Endothelial cell of umbilical vein (primary cell): ENCODE measurements at regions not wholly inside any gene's neighbourhood (a gene's known extent, or its start where the extent isn't known, plus 50 kb on each side); places are given as distances from the start of the nearest gene placed in this dataset.
A peak's percentile ranks its signal among the peaks of the same experiment; 100 is the strongest.

ENCODE experiments used
- BruUV-seq: library from RNA; stranded (reverse); fragments of 400-500 nt; replicated peaks from 2 replicates; lab custom pipeline; 2021; lab: Mats Ljungman, UMichigan
- CTCF ChIA-PET: fragments of 300-600, 350-600 bp; sonication (Branson Sonifier 250); formaldehyde crosslinking; loops from one replicate; lab custom pipeline; 2021; ENCODE audit warnings: antibody characterized with exemption, inconsistent platforms; lab: Charles Lee
- POLR2A ChIA-PET: fragments of 300-600, 350-600 bp; sonication (Branson Sonifier 250); formaldehyde crosslinking; loops from one replicate; lab custom pipeline; 2021; ENCODE audit warnings: antibody characterized with exemption, inconsistent platforms; lab: Charles Lee
- DNase-seq: peaks from one replicate; pipeline ENCODE4 v3.0.0-alpha.2; 2011; ENCODE audit warnings: low read depth, low spot score
- FAIRE-seq: peaks from 2 replicates; lab custom pipeline; 2011; peaks lifted over from hg19 to GRCh38; lab: Jason Lieb, UNC
- H2AFZ ChIP-seq: 2 replicates; pipeline ENCODE4 v1.6.0; 2012; ENCODE audit warnings: low read depth, low read length, control low read depth, inconsistent platforms
- H3K27ac ChIP-seq: 2 replicates; pipeline ENCODE4 v1.5.1; 2011; ENCODE audit warnings: low read depth, mild to moderate bottlenecking, control low read depth, low read length, moderate library complexity; ENCODE audit not compliant: insufficient read depth
- H3K27me3 ChIP-seq, 2 experiments: 2 replicates each; pipeline versions ENCODE4 v1.6.0 to v1.6.1; 2011; ENCODE audit warnings: low read length in 2 of 2, mixed read lengths in 1 of 2; ENCODE audit not compliant: control insufficient read depth in 2 of 2, insufficient read depth in 2 of 2
- H3K36me3 ChIP-seq, 2 experiments: 2 replicates in 1 of 2; 3 replicates in 1 of 2; pipeline ENCODE4 v1.5.1; 2011; ENCODE audit warnings: low read length in 2 of 2, mild to moderate bottlenecking in 1 of 2, moderate library complexity in 1 of 2; ENCODE audit not compliant: control insufficient read depth in 2 of 2, insufficient read depth in 2 of 2; ENCODE audit errors: extremely low read depth in 1 of 2
- H3K4me1 ChIP-seq: 3 replicates; pipeline ENCODE4 v1.5.1; 2011; ENCODE audit warnings: mild to moderate bottlenecking, low read length; ENCODE audit not compliant: control insufficient read depth, insufficient read depth; ENCODE audit errors: extremely low read depth
- H3K4me2 ChIP-seq: 2 replicates; pipeline ENCODE4 v1.6.1; 2011; ENCODE audit warnings: low read length, control low read depth, mixed read lengths; ENCODE audit not compliant: insufficient read depth
- H3K4me3 ChIP-seq, 3 experiments: fragments of 200-600 bp in 1 of 3; sonication (generic), shearing (Covaris generic) in 1 of 3; replicated peaks in 1 of 3; 2 replicates each; pipeline ENCODE4 v1.5.1; 2011 to 2016; ENCODE audit warnings: control low read depth in 3 of 3, low read length in 3 of 3, mild to moderate bottlenecking in 2 of 3, inconsistent platforms in 1 of 3, low read depth in 1 of 3, moderate library complexity in 1 of 3; ENCODE audit not compliant: insufficient read depth in 1 of 3
- H3K79me2 ChIP-seq: 2 replicates; pipeline ENCODE4 v1.6.0; 2012; ENCODE audit warnings: low read length, inconsistent platforms; ENCODE audit not compliant: control insufficient read depth, insufficient read depth
- H3K9ac ChIP-seq: replicated peaks from 2 replicates; pipeline ENCODE3; 2011; ENCODE audit warnings: low read length, control low read depth; ENCODE audit not compliant: insufficient read depth; ENCODE audit errors: extremely low read depth
- H3K9me1 ChIP-seq: replicated peaks from 3 replicates; pipeline ENCODE4 v1.6.0; 2011; ENCODE audit warnings: mild to moderate bottlenecking, low read length; ENCODE audit not compliant: control insufficient read depth, insufficient read depth; ENCODE audit errors: extremely low read depth
- H3K9me3 ChIP-seq: replicated peaks from 2 replicates; pipeline ENCODE4 v1.5.1; 2012; ENCODE audit warnings: low read length, inconsistent platforms; ENCODE audit not compliant: control insufficient read depth, insufficient read depth
- H4K20me1 ChIP-seq: replicated peaks from 2 replicates; pipeline ENCODE3; 2011; ENCODE audit warnings: mild to moderate bottlenecking, low read length; ENCODE audit not compliant: control insufficient read depth, insufficient read depth; ENCODE audit errors: extremely low read depth
- EZH2 ChIP-seq: IDR thresholded peaks from 2 replicates; pipeline ENCODE4 v1.6.1; 2012; ENCODE audit warnings: borderline replicate concordance, low read depth, mild to moderate bottlenecking, moderate library complexity, low read length, inconsistent platforms; ENCODE audit not compliant: severe bottlenecking
- FOS ChIP-seq: IDR thresholded peaks from 2 replicates; pipeline ENCODE4 v1.6.1; 2011; ENCODE audit warnings: mild to moderate bottlenecking, low read length, moderate library complexity, borderline replicate concordance; ENCODE audit not compliant: insufficient read depth
- JUN ChIP-seq: IDR thresholded peaks from 2 replicates; pipeline ENCODE4 v1.6.1; 2011; ENCODE audit warnings: borderline replicate concordance, low read depth; ENCODE audit not compliant: insufficient read length, insufficient read depth
- dilution Hi-C: fragments of 300-500 bp; cut with MboI; formaldehyde crosslinking; loops from one replicate; pipeline ENCODE4 v1.15.0; 2019; ENCODE audit warnings: low sequenced_read_pairs; ENCODE audit not compliant: extremely low pct_ligation_motif_present
- intact Hi-C: fragments of 100-400 bp; cut with micrococcal nuclease; formaldehyde crosslinking; loops from one replicate; pipeline ENCODE4 v1.10.0; 2022
- TF ChIP-seq, protein P1 (sequence below), 2 donors: IDR thresholded peaks; 1 replicate in 1 of 2; 2 replicates in 1 of 2; pipeline ENCODE4 v1.5.1; 2011; ENCODE audit warnings: low read length in 2 of 2, mild to moderate bottlenecking in 2 of 2, moderate library complexity in 2 of 2, control low read depth in 1 of 2, inconsistent platforms in 1 of 2, low read depth in 1 of 2; ENCODE audit not compliant: insufficient read depth in 1 of 2; ENCODE audit errors: extremely low read depth in 1 of 2

DNA sequence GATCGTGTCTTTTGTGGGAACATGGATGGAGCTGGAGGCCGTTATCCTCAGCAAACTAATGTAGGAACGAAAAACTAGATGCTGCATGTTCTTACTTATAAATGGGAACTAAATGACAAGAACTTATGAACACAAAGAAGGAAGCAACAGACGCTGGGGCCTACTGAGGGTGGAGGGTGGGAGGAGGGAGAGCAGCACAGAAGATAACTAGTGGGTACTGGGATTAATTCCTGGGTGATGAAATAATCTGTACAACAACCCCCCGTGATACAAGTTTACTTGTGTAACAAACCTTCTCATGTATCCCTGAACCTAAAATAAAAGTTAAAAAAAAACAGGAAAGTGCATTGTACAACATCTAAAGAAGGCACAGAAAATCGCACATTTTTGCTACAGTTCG is 59.0 kb upstream of the TMEM170B start:
- BruUV-seq = no TSS peak
- dilution Hi-C loops = loop anchor here (25.0 kb wide), 1 partner anchor 341 kb away; no protein-coding TSS in a partner anchor
- no peak overlapping the region for H3K27ac ChIP-seq
- H3K27me3 ChIP-seq = peaks cover 5 to 13% of the 10 kb centered on the region in 2 experiments
- intact Hi-C loops = no loop called here
- TF ChIP-seq EZH2 = no peak
- H4K20me1 ChIP-seq = no peaks in the 10 kb centered on the region
- H3K4me3 ChIP-seq = no peak overlapping the region
- H3K9ac ChIP-seq = no peak overlapping the region
- POLR2A ChIA-PET = no interaction called here
- H3K36me3 ChIP-seq = no peaks in the 10 kb centered on the region
- H3K9me3 ChIP-seq = no peaks in the 10 kb centered on the region
- DNase-seq = no peak
- no peak overlapping the region for H3K4me2 ChIP-seq
- no peaks in the 10 kb centered on the region for H3K79me2 ChIP-seq
- H3K4me1 ChIP-seq = no peaks in the 10 kb centered on the region
- no peak overlapping the region for H2AFZ ChIP-seq
- CTCF ChIA-PET = interaction anchor here (1.3 to 2.1 kb wide), 2 partner anchors 18 to 524 kb away, joined by 5 to 6 read pairs; no protein-coding TSS in a partner anchor
- peak; percentile 43 for FAIRE-seq
- H3K9me1 ChIP-seq = no peaks in the 10 kb centered on the region

DNA sequence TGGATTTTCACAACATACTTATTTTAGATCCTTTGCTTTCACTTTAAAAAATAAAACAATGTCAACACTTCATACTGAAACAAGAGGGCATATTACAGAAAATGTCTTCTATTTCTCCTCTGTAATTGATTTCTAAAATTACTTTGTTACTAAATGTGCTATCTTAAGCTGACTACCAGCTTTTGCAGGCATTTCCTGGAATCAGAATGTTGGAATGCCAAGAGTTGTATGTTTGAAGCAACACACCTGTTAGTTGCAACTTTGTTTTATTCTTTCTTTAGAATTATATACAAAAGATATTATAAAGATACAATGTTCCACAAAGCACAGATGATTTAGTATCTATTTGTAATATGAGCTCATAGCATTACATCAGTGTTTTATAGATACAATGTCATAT is 62.5 kb upstream of the TMEM170B start:
- intact Hi-C loops = no loop called here

More for the DNA sequence above, 62.5 kb upstream of the TMEM170B start:
- H4K20me1 ChIP-seq = no peaks in the 10 kb centered on the region
- no peak for TF ChIP-seq JUN
- TF ChIP-seq, protein P1, sequence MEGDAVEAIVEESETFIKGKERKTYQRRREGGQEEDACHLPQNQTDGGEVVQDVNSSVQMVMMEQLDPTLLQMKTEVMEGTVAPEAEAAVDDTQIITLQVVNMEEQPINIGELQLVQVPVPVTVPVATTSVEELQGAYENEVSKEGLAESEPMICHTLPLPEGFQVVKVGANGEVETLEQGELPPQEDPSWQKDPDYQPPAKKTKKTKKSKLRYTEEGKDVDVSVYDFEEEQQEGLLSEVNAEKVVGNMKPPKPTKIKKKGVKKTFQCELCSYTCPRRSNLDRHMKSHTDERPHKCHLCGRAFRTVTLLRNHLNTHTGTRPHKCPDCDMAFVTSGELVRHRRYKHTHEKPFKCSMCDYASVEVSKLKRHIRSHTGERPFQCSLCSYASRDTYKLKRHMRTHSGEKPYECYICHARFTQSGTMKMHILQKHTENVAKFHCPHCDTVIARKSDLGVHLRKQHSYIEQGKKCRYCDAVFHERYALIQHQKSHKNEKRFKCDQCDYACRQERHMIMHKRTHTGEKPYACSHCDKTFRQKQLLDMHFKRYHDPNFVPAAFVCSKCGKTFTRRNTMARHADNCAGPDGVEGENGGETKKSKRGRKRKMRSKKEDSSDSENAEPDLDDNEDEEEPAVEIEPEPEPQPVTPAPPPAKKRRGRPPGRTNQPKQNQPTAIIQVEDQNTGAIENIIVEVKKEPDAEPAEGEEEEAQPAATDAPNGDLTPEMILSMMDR (IDR thresholded peaks at IDR 0.05; ENCODE audit: extremely low read depth in 1 of 2, insufficient read depth in 1 of 2, low read depth in 1 of 2, low read length in 2 of 2) = no peak
- TF ChIP-seq EZH2 = no peak
- TF ChIP-seq FOS = no peak
- no peaks in the 10 kb centered on the region for H3K4me1 ChIP-seq
- no peak overlapping the region for H3K9ac ChIP-seq
- DNase-seq (no peak), FAIRE-seq (no peak)
- ChIA-PET POLR2A (no interaction called here), CTCF (interaction anchor here (0.6 to 2.0 kb wide), 2 partner anchors 10 to 242 kb away, joined by 3 to 6 read pairs; partner anchors contain the start of gene NEDD9)
- H3K27me3 ChIP-seq = peaks cover 9 to 18% of the 10 kb centered on the region in 2 experiments
- no peak overlapping the region for H2AFZ ChIP-seq
- no peaks in the 10 kb centered on the region for H3K9me3 ChIP-seq
- H3K27ac ChIP-seq = no peak overlapping the region
- dilution Hi-C loops = loop anchor here (25.0 kb wide), 1 partner anchor 338 kb away; no protein-coding TSS in a partner anchor
- no peaks in the 10 kb centered on the region for H3K79me2 ChIP-seq
- no peak overlapping the region for H3K4me3 ChIP-seq
- H3K36me3 ChIP-seq = no peaks in the 10 kb centered on the region
- no peaks in the 10 kb centered on the region for H3K9me1 ChIP-seq
- BruUV-seq = no TSS peak
- no peak overlapping the region for H3K4me2 ChIP-seq
